ENCODE measurements at regions not wholly inside any gene's neighbourhood (a gene's known extent, or its start where the extent isn't known, plus 50 kb on each side); places are given as distances from the start of the nearest gene placed in this dataset.

DNA sequence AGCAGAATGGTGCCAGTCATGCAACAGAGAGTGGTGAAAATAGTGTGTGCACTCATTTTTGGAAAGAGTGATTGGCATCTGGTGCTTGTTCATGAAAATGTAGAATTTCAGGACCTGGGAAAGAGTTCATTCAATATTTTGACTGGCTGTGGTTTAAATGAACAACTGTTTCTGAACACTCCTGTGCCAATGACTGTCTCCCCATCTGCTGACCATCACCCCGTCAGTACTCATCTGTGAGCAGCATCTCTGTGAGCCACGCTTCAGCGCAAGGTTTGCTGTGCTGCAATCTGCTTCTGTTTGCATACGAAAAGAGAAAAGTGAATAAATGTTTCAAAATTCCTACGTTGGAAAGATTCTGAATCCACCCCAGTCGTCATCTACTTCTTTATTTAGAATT lies 77.9 kb upstream of the RUNX1 start:
- TF ChIP-seq, protein P1, sequence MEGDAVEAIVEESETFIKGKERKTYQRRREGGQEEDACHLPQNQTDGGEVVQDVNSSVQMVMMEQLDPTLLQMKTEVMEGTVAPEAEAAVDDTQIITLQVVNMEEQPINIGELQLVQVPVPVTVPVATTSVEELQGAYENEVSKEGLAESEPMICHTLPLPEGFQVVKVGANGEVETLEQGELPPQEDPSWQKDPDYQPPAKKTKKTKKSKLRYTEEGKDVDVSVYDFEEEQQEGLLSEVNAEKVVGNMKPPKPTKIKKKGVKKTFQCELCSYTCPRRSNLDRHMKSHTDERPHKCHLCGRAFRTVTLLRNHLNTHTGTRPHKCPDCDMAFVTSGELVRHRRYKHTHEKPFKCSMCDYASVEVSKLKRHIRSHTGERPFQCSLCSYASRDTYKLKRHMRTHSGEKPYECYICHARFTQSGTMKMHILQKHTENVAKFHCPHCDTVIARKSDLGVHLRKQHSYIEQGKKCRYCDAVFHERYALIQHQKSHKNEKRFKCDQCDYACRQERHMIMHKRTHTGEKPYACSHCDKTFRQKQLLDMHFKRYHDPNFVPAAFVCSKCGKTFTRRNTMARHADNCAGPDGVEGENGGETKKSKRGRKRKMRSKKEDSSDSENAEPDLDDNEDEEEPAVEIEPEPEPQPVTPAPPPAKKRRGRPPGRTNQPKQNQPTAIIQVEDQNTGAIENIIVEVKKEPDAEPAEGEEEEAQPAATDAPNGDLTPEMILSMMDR (IDR thresholded peaks at IDR 0.05; ENCODE audit: low read depth, low read length) = no peak

GRCh38 chr21:35120631-35121180 lies 71.6 kb upstream of the RUNX1 start:
- TF ChIP-seq, protein P1 (IDR thresholded peaks at IDR 0.05; ENCODE audit: low read depth, low read length) = no peak
- H3K4me3 ChIP-seq (ENCODE audit: low read depth, low read length) = no peak overlapping the region

More for the DNA sequence above, 77.9 kb upstream of the RUNX1 start:
- H3K4me3 ChIP-seq (ENCODE audit: low read depth, low read length) = no peak overlapping the region

- TF ChIP-seq, protein P1 (IDR thresholded peaks at IDR 0.05; ENCODE audit: low read depth, low read length) = no peak
Measured at GRCh38 chr21:35119501-35120047, 70.5 kb upstream of the RUNX1 start.

GRCh38 chr21:35116777-35117176 lies 67.7 kb upstream of the RUNX1 start:
- TF ChIP-seq, protein P1 (IDR thresholded peaks at IDR 0.05; ENCODE audit: low read depth, low read length) = no peak
- no peak overlapping the region for H3K4me3 ChIP-seq (ENCODE audit: low read depth, low read length)

More at GRCh38 chr21:35119501-35120047, 70.5 kb upstream of the RUNX1 start:
- H3K4me3 ChIP-seq (ENCODE audit: low read depth, low read length) = no peak overlapping the region

- TF ChIP-seq, protein P1 (IDR thresholded peaks at IDR 0.05; ENCODE audit: low read depth, low read length) = no peak
- no peak overlapping the region for H3K4me3 ChIP-seq (ENCODE audit: low read depth, low read length)
Measured at GRCh38 chr21:35113064-35113463, 64.0 kb upstream of the RUNX1 start.

DNA sequence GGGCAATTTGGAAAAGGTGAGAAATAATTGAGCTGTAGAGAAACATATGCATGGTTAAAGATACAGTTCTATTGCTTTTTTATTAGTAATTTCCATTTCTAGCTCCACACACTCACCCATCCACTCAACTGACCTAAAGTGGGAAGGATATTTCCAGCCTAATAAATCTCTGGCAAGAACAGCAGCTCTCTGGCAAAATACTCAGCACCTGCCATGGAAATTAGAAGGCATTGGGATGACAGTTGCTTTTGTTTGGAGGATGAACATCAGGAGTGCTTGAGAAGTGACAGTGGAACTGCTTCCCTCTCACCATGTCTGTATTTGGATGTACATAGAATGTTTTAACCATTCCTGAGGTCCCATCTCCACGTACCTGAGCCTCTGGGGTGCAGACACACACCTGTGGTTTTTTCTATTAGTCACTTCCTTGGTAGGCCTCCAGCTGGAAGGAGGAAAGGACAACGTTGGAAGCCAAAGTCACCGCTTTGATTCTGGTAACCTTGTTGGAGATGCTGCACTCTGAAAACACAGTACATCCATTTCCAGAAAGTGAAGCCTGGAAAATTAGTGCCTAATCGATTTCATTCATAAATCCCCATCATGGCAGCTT lies 62.3 kb upstream of the RUNX1 start:
- TF ChIP-seq, protein P1 (IDR thresholded peaks at IDR 0.05; ENCODE audit: low read depth, low read length) = no peak
- H3K4me3 ChIP-seq (ENCODE audit: low read depth, low read length) = no peak overlapping the region

DNA sequence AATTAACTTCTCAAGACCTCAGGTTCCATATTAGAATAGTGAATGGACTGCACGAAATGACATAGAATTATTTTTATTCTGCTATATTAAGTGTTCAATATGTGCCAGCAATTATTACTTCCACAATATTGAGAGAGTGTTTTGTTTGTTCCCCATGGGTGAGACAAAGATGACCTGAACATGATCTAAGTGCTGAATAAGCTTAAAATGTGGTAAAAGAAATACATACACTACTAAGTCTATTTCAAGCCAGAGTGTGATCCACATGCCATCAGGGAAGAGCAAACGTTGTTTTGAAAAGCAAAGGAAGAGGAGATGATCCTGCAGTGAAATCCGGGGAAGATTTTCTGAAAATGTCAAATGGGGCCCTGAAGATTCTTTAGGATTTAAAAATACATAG lies 59.8 kb upstream of the RUNX1 start:
- TF ChIP-seq, protein P1 (IDR thresholded peaks at IDR 0.05; ENCODE audit: low read depth, low read length) = no peak
- H3K4me3 ChIP-seq (ENCODE audit: low read depth, low read length) = no peak overlapping the region
